ENCODE measurements at regions not wholly inside any gene's neighbourhood (a gene's known extent, or its start where the extent isn't known, plus 50 kb on each side); places are given as distances from the start of the nearest gene placed in this dataset.

- DNase-seq (ENCODE audit: low read depth in 2 of 2) = peak; percentile 22 to 33
Observed at GRCh38 chr12:89016970-89017778, 335.1 kb downstream of the DUSP6 start.

GRCh38 chr12:89015419-89015818 is 336.9 kb downstream of the DUSP6 start:
- no peak for DNase-seq (ENCODE audit: low read depth in 2 of 2)

DNA sequence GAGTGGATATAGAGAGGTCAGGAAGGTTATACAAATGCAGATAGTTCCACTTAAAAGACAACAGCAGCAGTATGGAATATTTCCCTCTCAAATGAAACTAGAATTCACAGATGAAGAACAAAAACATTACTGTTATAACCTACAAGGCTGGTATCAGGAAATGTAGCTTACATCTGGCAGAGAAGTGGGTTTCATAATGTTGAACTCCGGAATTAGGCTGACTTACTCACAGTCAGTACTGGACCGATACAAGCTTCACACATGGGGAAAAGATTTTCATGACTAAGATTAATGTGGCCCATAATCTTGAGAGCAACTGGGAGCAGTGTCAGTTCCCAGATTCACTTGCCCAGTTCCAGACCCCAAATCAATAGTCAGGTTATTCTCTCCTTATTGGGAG is 353.9 kb downstream of the DUSP6 start:
- DNase-seq (ENCODE audit: low read depth in 2 of 2) = no peak

GRCh38 chr12:88996200-88996788 is 356.0 kb downstream of the DUSP6 start:
- DNase-seq (ENCODE audit: low read depth in 2 of 2) = no peak

DNA sequence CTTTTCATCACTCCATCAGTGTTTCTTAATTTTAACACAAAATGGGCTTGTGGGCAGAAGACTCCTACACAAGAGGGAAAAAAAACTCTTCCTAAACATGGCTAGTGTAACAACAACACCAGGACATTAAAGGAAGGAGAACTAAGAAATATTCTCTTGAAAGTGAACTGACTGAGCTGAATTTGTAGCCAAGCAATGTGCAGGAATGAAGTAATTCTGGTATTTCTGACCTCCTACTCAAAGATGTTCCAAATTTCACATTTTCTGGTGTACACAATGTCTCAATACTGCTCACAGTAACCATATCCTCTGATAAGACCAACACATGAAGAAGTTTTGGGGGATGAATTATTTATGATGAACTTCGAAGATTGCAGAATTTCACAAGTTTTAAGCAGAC is 357.3 kb downstream of the DUSP6 start:
- no peak for DNase-seq (ENCODE audit: low read depth in 2 of 2)

DNA sequence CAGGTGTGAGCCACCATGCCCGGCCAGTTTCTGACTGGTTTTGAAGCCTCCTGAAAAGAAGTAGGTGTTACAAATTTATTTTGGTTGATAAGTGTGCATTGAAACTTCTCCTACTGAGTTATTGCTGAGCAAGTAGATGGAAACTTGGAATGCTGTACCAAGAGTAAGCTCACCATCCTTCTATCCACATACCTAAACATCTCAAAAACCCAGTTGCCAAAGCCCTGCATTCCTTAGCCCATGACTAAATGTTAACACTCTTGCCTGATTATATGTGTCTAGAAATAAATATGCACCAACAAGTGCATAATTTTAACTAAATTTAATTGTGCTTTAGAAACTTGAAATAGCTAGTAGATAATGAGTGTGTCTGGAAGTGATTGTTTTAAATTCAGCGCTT is 357.8 kb downstream of the DUSP6 start:
- DNase-seq (ENCODE audit: low read depth in 2 of 2) = no peak

DNA sequence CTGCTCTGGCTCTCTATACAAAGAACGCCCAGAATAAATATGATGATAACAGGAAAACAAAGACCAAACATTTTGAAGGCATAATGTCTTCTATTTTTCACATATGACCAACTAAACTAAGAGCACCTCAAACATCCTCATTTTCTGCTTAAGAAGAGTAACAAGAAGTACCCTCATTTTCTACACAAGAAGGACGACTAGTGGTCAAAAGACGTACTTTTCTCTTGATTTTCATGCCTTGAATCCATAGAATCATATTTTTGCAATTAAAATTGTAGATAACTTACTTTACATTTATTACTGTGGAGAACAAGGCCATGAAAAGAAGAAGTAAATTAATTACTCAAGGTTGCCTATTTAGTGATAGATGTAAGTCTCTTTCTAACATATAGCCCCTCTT is 358.6 kb downstream of the DUSP6 start:
- DNase-seq (ENCODE audit: low read depth in 2 of 2) = peak; percentile 37 to 38

DNA sequence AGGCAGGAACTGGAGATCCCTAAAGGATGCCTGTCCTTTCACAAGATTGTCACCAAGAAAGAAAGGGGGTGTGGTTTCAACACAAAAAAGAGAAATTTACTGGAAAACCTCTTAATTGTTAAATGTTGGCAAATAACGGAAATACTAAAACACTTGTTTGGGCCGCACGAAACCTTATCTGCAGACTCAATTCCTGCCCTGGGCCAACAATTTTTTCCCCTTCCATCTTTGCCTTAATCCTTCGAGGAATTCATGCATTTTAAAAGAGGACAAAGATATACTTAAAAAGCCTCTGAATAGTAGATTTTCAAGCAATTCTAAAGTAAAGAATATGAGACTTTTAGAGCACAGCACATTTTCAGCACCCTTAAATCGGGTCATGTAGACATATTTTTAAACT is 366.2 kb downstream of the DUSP6 start:
- DNase-seq (ENCODE audit: low read depth in 2 of 2) = no peak

GRCh38 chr12:88985631-88986030 is 366.7 kb downstream of the DUSP6 start:
- DNase-seq (ENCODE audit: low read depth in 2 of 2) = peak; percentile 5 to 6

- DNase-seq (ENCODE audit: low read depth in 2 of 2) = no peak
Observed at GRCh38 chr12:88985011-88985410, 367.3 kb downstream of the DUSP6 start.

- no peak for DNase-seq (ENCODE audit: low read depth in 2 of 2)
Observed at GRCh38 chr12:88982694-88983093, 369.6 kb downstream of the DUSP6 start.

GRCh38 chr12:88977115-88977514 is 375.2 kb downstream of the DUSP6 start:
- no peak for DNase-seq (ENCODE audit: low read depth in 2 of 2)

DNA sequence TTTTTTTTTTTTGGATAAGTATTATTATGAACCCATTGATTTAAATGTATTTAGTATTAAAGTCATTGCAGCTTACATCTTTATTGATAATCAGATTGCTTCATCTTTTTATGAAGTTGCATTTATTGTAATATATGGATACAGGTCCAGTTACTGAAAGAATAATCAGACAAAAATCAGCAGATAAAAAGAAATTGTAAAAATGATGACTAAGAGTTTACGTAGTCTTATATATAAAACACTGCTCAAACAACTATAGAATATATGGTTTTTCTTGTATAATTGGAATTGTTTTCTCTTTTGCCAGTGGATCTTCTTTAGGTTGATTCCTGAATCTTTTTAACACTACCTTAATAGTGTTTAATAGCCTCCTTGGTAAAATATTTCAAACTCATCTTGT is 378.3 kb downstream of the DUSP6 start:
- DNase-seq (ENCODE audit: low read depth in 2 of 2) = no peak

- DNase-seq (ENCODE audit: low read depth in 2 of 2) = no peak
Observed at GRCh38 chr12:88970740-88971139, 381.6 kb downstream of the DUSP6 start.

DNA sequence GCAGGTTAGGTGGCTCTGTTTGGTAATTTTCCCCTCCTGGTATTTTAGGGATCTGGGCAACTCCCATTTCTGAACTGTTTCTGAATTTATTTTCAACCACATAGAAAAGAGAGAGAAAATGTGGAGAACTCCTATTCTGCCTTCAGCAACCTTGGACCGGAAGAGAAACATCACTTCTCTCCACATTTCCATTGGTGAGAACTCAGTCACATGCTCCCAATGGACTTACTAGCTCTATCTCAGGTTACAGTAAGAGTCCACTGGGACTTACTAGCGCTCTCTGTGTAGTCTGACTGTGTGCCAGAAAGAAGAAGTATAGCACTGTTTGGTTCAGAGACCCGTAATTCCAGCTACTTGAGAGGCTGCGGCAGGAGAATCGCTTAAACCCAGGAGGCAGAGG is 383.2 kb downstream of the DUSP6 start:
- no peak for DNase-seq (ENCODE audit: low read depth in 2 of 2)

- no peak for DNase-seq (ENCODE audit: low read depth in 2 of 2)
Observed at GRCh38 chr12:88960213-88960878, 380.1 kb upstream of the KITLG start.

DNA sequence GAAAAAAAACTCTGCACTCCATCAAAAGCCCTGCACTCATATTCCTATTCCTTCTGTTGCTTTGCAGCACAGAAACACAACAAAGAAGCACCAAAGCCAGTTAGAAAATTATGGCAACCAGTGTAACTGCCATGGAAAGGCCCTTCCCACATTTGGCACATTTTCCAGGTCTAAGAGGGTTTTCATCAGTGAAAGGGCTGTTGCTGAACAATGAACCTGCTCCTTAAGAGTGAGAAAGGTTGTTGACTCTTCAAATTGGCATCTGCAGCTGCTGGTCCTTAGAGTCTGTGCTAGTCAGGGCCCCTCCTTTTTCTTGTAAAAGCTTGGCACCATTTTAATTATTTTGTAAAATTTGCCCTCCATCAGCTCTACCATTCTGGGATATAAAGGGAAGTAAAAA is 378.7 kb upstream of the KITLG start:
- DNase-seq (ENCODE audit: low read depth in 2 of 2) = no peak

DNA sequence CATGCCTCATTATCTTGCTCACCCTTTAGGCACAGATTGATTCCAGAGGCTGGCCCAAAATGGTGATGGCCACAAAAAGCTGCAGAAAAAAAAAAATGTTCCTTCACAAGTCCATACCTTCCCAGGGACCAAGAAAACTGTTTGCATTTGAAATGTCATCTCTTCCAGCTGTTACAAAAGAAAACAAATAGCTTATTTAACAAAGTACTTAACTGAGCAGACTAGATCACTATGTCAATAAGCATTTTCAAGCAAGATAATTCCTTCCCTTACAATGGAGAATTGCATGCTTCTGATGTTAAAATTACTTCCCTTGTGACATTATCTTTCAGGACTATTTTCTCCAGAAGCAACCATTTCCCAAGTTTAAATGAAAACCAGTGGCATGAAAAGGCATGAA is 377.9 kb upstream of the KITLG start:
- DNase-seq (ENCODE audit: low read depth in 2 of 2) = no peak

GRCh38 chr12:88957358-88957757 is 377.1 kb upstream of the KITLG start:
- DNase-seq (ENCODE audit: low read depth in 2 of 2) = no peak

- DNase-seq (ENCODE audit: low read depth in 2 of 2) = no peak
Observed at GRCh38 chr12:88955531-88955930, 375.3 kb upstream of the KITLG start.

DNA sequence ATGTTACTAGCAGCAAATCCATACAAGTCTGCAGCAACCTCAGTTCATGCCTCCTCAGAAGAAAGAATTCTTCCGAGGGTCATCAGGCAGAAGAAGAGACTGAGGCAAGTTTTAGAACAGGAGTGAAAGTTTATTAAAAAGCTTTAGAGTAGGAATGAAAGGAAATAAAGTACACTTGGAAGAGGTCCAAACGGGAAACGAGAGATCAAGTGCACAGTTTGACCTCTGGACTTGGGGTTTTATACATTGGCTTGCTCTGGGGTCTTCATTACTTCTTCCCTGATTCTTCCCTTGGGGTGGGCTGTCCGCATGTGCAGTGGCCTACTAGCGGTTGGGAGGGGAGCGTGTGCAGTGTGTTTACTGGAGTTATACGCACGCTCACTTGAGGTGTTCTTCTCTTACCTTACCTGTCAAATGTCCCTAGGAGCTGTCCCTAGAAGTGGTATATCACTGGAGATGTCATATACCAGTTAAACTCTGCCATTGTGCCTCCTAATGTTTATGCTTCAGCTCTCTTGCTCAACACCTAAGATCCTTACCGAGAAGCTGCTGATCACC is 372.8 kb upstream of the KITLG start:
- DNase-seq (ENCODE audit: low read depth in 2 of 2) = no peak

DNA sequence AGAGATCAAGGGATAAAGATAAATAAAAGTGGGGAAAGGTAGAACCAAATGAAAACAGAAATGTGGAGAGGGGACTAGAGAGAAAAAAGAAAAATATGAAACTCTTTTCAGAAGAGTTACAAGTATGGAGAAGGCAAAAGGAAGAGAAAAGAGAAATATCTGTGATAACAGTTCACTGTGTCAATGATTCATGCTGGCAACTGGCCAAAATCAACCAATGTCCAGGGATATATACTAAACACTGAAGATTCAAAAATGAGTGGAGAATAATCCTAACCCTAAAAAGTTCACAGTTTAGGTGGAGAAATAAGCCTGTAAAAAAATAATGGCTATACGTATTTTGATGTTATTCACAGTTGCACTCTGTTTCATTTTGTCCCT is 372.3 kb upstream of the KITLG start:
- peak in 1 of 2 experiments; percentile 10 for DNase-seq (ENCODE audit: low read depth in 2 of 2)

All from fibroblast of skin of left biceps (primary cell).